ENCODE measurements at regions not wholly inside any gene's neighbourhood (a gene's known extent, or its start where the extent isn't known, plus 50 kb on each side); places are given as distances from the start of the nearest gene placed in this dataset.
"Not testable (repeated sequence)": the region's sequence is repeated elsewhere in the genome, so short reads cannot be mapped to it uniquely, and the experiment has no call there.

GRCh38 chr10:125554016-125554703 lies 128.8 kb downstream of the TEX36 start:
- no peak for DNase-seq (ENCODE audit: low read depth)

GRCh38 chr10:125553091-125553490 lies 129.9 kb downstream of the TEX36 start:
- DNase-seq (ENCODE audit: low read depth): no peak

GRCh38 chr10:125551247-125551646 lies 131.7 kb downstream of the TEX36 start:
- no peak for DNase-seq (ENCODE audit: low read depth)

DNA sequence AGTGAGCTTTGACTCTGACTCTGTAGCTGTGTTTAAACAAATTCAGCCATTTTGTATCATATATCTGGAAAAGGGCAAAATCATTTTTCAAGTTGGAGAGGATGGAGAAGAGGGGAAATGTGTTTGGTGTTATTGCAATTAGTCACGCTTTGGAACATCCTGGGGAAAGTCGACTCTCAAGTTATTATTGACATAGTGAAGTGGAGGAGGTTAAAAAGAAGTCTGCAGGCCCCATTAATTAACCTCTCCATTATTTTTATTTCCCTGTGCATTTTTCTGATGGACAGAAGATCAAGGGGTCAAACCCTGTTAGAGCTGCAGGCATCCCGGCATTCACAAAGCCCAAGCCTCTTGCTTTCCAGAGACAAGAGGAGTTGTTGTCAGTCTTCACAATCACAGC lies 132.6 kb downstream of the TEX36 start:
- no peak for DNase-seq (ENCODE audit: low read depth)

GRCh38 chr10:125549653-125550052 lies 133.3 kb downstream of the TEX36 start:
- DNase-seq (ENCODE audit: low read depth): no peak

DNA sequence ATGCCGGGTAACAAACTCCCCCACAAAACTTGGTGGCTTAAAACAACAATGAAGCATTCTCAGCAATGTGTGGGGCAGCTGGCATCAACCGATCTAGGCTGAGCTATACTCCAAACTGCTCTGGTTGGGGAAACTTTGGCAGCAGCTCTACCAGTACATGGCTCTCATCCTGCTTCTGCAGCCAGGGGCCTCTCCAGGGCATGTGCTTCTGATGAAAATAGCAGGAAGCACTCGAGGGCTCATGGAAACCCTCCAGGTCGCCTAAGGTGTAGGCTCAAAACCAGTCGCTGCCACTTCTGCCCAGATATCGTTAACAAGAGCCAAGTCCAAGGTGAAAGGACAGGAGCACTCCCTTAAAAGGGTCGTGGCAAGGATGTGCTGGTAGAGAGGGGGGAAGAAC lies 134.1 kb downstream of the TEX36 start:
- DNase-seq (ENCODE audit: low read depth): no peak

DNA sequence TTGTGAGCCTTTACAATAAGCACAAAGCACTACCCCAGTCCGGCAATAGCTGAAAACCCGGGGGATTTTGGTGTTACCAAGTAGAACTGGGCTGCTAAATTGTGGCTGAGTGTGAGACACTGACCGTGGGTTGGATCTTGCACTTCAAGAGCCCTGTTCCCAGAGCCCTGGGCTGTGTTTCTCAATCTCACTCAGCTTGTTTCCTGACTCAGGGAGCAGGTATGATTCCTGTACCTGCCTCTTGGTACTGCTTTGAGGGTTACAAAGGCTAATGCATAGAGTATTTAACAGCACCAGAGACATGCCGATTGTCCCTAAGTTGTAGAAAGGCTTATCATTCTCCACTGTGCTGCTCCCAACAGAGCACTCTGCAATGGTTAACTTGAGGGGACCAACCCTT lies 134.6 kb downstream of the TEX36 start:
- no peak for DNase-seq (ENCODE audit: low read depth)

- no peak for DNase-seq (ENCODE audit: low read depth)
Measured at GRCh38 chr10:125547010-125547650, 135.8 kb downstream of the TEX36 start.

GRCh38 chr10:125543796-125544195 lies 139.2 kb downstream of the TEX36 start:
- DNase-seq (ENCODE audit: low read depth): no peak

GRCh38 chr10:125538947-125539731 lies 143.8 kb downstream of the TEX36 start:
- no peak for DNase-seq (ENCODE audit: low read depth)

- DNase-seq (ENCODE audit: low read depth): no peak
Measured at GRCh38 chr10:125536236-125536635, 146.7 kb downstream of the TEX36 start.

DNA sequence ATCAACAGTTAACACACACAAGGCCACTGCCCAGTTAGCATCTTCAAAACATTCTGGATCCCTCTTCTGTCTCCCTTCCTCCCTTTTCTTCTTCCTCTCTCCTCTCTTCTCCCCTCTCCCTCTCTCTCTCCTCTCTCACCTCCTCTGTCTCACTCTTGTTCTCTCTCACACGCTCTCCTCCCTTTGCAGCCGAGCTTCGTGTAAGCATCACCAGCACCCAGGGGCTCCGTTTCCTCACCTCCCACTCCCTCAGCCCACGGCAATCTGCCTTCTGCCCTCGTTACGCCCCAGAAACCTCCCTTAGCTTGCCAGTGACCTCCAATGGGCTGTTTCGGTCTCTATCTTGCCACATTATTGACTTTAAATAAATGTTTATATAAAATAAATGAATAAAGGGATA lies 147.4 kb downstream of the TEX36 start:
- no peak for DNase-seq (ENCODE audit: low read depth)

DNA sequence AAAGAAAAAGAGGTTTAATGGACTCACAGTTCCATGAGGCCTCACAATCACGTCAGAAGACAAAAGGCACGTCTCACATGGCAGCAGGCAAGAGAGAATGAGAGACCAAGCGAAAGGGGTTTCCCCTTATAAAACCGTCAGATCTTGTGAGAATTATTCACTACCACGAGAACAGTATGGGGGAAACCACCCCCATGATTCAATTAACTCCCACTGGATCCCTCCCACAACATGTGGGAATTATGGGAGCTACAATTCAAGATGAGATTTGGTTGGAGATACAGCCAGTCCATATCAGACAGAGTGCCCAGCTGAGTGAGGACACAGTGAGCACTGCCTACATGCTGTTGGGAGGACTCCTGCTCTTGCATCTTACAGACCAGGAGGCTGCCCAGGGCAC lies 148.4 kb downstream of the TEX36 start:
- DNase-seq (ENCODE audit: low read depth): no peak

GRCh38 chr10:125533866-125534265 lies 149.1 kb downstream of the TEX36 start:
- DNase-seq (ENCODE audit: low read depth): no peak

GRCh38 chr10:125531465-125531864 lies 151.5 kb downstream of the TEX36 start:
- no peak for DNase-seq (ENCODE audit: low read depth)

DNA sequence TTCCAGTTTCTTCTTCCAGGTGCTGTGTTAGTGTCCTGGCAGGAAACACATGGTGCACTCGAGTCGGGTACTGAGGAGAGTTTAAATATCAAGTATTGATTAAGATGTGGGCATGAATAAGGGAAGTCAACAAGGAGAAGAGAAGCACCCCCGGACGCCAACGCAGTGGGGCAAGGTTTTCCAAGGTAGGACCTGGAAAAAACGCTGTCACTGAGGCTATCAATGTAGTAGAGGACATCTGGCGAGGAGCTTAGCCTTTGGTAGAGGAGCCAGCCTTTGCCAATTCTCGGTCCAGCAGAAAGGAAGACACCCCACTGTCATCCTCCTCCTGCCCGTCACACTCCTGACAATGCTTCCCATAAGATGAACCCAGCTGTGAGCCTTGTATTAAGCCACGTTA lies 159.6 kb downstream of the TEX36 start:
- DNase-seq (ENCODE audit: low read depth): no peak

- DNase-seq (ENCODE audit: low read depth): no peak
Measured at GRCh38 chr10:125521721-125522680, 161.0 kb downstream of the TEX36 start.

GRCh38 chr10:125520968-125521367 lies 162.0 kb downstream of the TEX36 start:
- no peak for DNase-seq (ENCODE audit: low read depth)

- DNase-seq (ENCODE audit: low read depth): not testable (repeated sequence)
Measured at GRCh38 chr10:125518397-125518796, 164.6 kb downstream of the TEX36 start.

GRCh38 chr10:125515571-125515970 lies 167.4 kb downstream of the TEX36 start:
- no peak for DNase-seq (ENCODE audit: low read depth)

- DNase-seq (ENCODE audit: low read depth): no peak
Measured at GRCh38 chr10:125514206-125515162, 168.5 kb downstream of the TEX36 start.

All from HS-5 (cell line).